ENCODE measurements at regions not wholly inside any gene's neighbourhood (a gene's known extent, or its start where the extent isn't known, plus 50 kb on each side); places are given as distances from the start of the nearest gene placed in this dataset.

GRCh38 chr3:65190111-65190510 is 502.3 kb upstream of the ADAMTS9 start:
- TF ChIP-seq CTCF (IDR thresholded peaks at IDR 0.05) = no peak
- TF ChIP-seq POLR2AphosphoS5 (IDR thresholded peaks at IDR 0.05) = no peak
